Activated T-cell treated with anti-CD3 and anti-CD28 coated beads, Interleukin-2, amount 50 U/mL, for 72 hours (primary cell): ENCODE measurements at regions not wholly inside any gene's neighbourhood (a gene's known extent, or its start where the extent isn't known, plus 50 kb on each side); places are given as distances from the start of the nearest gene placed in this dataset.

ENCODE experiments used
- ATAC-seq, 2 donors: fragments of 150-1000 bp; cut with Tn5 transposase; replicated peaks in 1 of 2; 2 replicates each; pipeline ENCODE4 v1.10.0; 2021; ENCODE audit warnings: moderate library complexity in 2 of 2, mild to moderate bottlenecking in 1 of 2
- DNase-seq, 2 donors: peaks; one replicate each; pipeline ENCODE4 v3.0.0; 2021 to 2022; ENCODE audit warnings: mixed read lengths in 1 of 2
- H3K27ac Mint-ChIP-seq: one replicate; pipeline ENCODE4 v1.8.0; 2022; ENCODE audit warnings: mild to moderate bottlenecking, moderate library complexity, mixed read lengths
- H3K27me3 Mint-ChIP-seq: one replicate; pipeline ENCODE4 v1.8.0; 2022; ENCODE audit warnings: low read depth, mixed read lengths
- H3K36me3 Mint-ChIP-seq, 2 donors: one replicate each; pipeline ENCODE4 v1.8.0; 2022; ENCODE audit warnings: mixed read lengths in 2 of 2, mild to moderate bottlenecking in 1 of 2; ENCODE audit not compliant: insufficient read depth in 2 of 2
- H3K4me1 Mint-ChIP-seq: one replicate; pipeline ENCODE4 v1.8.0; 2022; ENCODE audit warnings: low read depth, mixed read lengths
- H3K4me3 Mint-ChIP-seq, 2 donors: one replicate each; pipeline ENCODE4 v1.8.0; 2022; ENCODE audit warnings: mild to moderate bottlenecking in 2 of 2, mixed read lengths in 2 of 2, moderate library complexity in 2 of 2
- H3K9me3 Mint-ChIP-seq, 2 donors: one replicate each; pipeline ENCODE4 v1.8.0; 2022; ENCODE audit warnings: mixed read lengths in 2 of 2

DNA sequence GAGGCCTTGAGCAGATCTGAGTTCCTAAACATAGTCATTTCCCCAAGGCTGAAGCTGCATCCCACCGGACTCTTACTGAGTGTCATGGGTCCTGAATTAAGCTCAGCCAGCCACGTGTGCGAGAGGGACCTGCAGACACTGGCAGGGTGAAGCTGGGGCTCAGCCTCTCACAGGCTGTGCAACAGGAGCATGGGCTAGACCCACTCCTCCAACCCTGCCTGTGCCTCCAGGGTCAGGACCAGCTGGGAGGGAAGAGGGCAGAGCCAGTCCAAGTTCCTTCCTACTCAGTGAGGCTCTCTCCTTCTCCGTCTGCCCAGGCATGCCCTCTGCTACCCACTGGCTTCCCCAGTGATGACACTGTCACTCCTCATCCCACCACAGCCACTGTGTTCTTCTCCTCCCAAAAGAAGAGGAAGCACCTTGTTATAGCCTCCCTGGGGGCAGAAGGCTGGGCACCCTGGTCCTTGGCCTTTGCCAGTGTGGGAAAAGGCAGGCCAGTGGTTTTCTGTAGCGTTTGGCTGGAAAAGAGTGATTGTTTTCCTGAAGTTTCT is 78.9 kb downstream of the KCNF1 start:
- Mint-ChIP-seq H3K4me3 (no peak overlapping the region), H3K4me1 (no peaks in the 10 kb centered on the region), H3K27me3 (peaks cover 9% of the 10 kb centered on the region), H3K27ac (no peak overlapping the region), H3K9me3 (no peaks in the 10 kb centered on the region), H3K36me3 (no peaks in the 10 kb centered on the region)
- ATAC-seq (no peak), DNase-seq (no peak)

- H3K27ac Mint-ChIP-seq: no peak overlapping the region
- H3K27me3 Mint-ChIP-seq: peaks cover 9% of the 10 kb centered on the region
- H3K36me3 Mint-ChIP-seq: no peaks in the 10 kb centered on the region
- H3K4me1 Mint-ChIP-seq: no peaks in the 10 kb centered on the region
- DNase-seq (no peak), ATAC-seq (no peak)
- H3K4me3 Mint-ChIP-seq: no peak overlapping the region
- H3K9me3 Mint-ChIP-seq: no peaks in the 10 kb centered on the region
These were observed 80.5 kb downstream of the KCNF1 start for GRCh38 chr2:10992023-10992791.

DNA sequence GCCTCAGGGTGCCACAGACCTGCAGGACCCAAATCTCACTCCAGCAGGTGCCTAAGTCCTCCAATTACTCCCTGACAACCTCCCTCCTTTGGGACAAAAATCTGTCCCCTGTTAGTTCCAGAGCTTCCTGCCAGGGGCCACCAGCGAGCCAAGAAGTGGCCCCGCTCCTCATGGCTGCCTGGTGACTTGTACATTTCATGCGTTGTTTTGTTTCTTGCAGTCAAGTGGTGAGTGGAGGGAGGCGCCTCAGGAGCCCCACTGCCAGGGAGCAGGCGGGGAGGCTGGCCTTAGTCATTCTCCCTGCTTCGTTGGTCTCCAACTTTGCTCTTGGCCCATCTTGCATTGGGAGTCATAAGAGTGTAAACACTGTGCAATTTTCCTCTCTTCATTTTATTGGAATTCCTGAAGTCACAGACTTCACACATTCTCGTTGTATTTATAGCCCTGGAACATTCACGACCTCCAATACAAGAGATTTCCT is 81.3 kb downstream of the KCNF1 start:
- no peak for DNase-seq
- H3K4me1 Mint-ChIP-seq: no peaks in the 10 kb centered on the region
- no peaks in the 10 kb centered on the region for H3K36me3 Mint-ChIP-seq
- ATAC-seq: no peak
- no peak overlapping the region for H3K27ac Mint-ChIP-seq
- H3K27me3 Mint-ChIP-seq: peaks cover 9% of the 10 kb centered on the region
- no peaks in the 10 kb centered on the region for H3K9me3 Mint-ChIP-seq
- no peak overlapping the region for H3K4me3 Mint-ChIP-seq

DNA sequence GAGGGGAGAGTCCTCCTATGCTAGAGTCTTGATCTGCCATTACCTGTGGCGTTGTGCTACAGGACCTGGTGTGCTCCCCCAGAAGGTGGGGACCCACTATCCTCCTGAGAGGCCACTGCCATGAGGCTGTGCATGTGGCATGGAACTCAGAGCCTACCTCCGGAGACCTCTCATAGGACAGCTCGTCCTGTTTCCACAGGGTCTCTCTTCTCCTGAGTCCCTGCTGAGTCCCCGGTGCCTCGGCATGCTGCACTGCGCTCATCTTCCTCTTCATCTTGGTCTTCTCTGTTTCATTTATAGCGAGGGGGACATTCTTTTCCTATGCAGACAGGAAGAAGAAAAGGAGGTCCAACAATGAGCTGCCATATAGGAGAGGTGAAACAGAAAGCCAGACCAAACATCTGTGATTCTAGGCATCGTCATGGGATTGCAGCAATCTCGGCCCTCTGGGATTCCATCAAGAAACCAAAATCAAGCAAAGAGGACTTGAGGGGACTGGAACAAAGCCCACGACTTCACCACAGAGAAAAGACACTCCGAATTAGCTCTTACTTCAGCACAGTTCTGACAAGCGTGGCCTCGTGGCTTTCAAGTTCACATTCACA is 83.7 kb downstream of the KCNF1 start:
- H3K36me3 Mint-ChIP-seq: no peaks in the 10 kb centered on the region
- no peak overlapping the region for H3K4me3 Mint-ChIP-seq
- ATAC-seq: no peak
- H3K27me3 Mint-ChIP-seq: peaks cover 9% of the 10 kb centered on the region
- no peak overlapping the region for H3K27ac Mint-ChIP-seq
- H3K4me1 Mint-ChIP-seq: no peaks in the 10 kb centered on the region
- no peak for DNase-seq
- no peaks in the 10 kb centered on the region for H3K9me3 Mint-ChIP-seq

DNA sequence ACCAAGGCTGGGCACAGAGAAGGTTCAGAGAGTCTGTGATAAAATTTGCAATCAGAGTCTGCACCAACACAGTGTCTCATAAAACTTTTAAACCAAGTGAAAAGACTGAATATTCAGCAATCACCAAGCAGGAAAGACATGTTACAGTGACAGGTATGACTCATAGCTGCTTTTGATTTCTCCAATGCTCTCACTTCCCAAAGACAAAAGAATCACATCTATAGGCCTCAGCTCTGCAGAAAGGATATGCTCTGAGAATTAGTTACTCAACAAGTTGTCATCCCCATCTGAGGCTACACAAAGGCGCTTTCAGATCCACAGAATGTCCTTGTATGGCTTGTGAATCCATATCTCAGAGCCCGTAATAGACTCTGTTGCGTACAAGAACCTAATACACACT is 92.5 kb downstream of the KCNF1 start:
- Mint-ChIP-seq H3K4me3 (no peak overlapping the region), H3K9me3 (no peaks in the 10 kb centered on the region), H3K27ac (no peak overlapping the region), H3K36me3 (no peaks in the 10 kb centered on the region), H3K27me3 (no peaks in the 10 kb centered on the region), H3K4me1 (no peaks in the 10 kb centered on the region)
- DNase-seq: no peak
- no peak for ATAC-seq

- Mint-ChIP-seq H3K27ac (no peak overlapping the region), H3K4me3 (no peak overlapping the region), H3K4me1 (no peaks in the 10 kb centered on the region), H3K36me3 (no peaks in the 10 kb centered on the region), H3K27me3 (no peaks in the 10 kb centered on the region), H3K9me3 (peaks cover 0 to under 1% of the 10 kb centered on the region in 2 donors)
- DNase-seq (no peak), ATAC-seq (no peak)
These were observed 93.3 kb downstream of the KCNF1 start for GRCh38 chr2:11005032-11005431.

- Mint-ChIP-seq H3K27ac (no peak overlapping the region), H3K27me3 (no peaks in the 10 kb centered on the region), H3K4me3 (no peak overlapping the region), H3K4me1 (no peaks in the 10 kb centered on the region), H3K9me3 (peaks cover 0 to 9% of the 10 kb centered on the region in 2 donors), H3K36me3 (peaks cover 0 to 4% of the 10 kb centered on the region in 2 donors)
- ATAC-seq (no peak), DNase-seq (no peak)
These were observed 94.5 kb downstream of the KCNF1 start for GRCh38 chr2:11006191-11006590.

GRCh38 chr2:11007331-11008264 is 95.9 kb downstream of the KCNF1 start:
- Mint-ChIP-seq H3K4me3 (no peak overlapping the region), H3K4me1 (no peaks in the 10 kb centered on the region), H3K9me3 (peaks cover 0 to 13% of the 10 kb centered on the region in 2 donors), H3K27me3 (no peaks in the 10 kb centered on the region), H3K27ac (no peak overlapping the region), H3K36me3 (peaks cover 2 to 4% of the 10 kb centered on the region in 2 donors)
- ATAC-seq (no peak), DNase-seq (no peak)

- H3K4me1 Mint-ChIP-seq: no peaks in the 10 kb centered on the region
- peaks cover 4% of the 10 kb centered on the region for H3K27me3 Mint-ChIP-seq
These were observed 97.0 kb downstream of the KCNF1 start for GRCh38 chr2:11008773-11009172.

GRCh38 chr2:11009176-11009575 is 97.4 kb downstream of the KCNF1 start:
- Mint-ChIP-seq H3K4me1 (no peaks in the 10 kb centered on the region), H3K27me3 (peaks cover 6% of the 10 kb centered on the region), H3K9me3 (peaks cover 2 to 13% of the 10 kb centered on the region in 2 donors), H3K4me3 (no peak overlapping the region), H3K27ac (no peak overlapping the region), H3K36me3 (peaks cover 2 to 4% of the 10 kb centered on the region in 2 donors)
- ATAC-seq (no peak), DNase-seq (no peak)

More at GRCh38 chr2:11008773-11009172, 97.0 kb downstream of the KCNF1 start:
- DNase-seq (no peak), ATAC-seq (no peak)
- Mint-ChIP-seq H3K27ac (no peak overlapping the region), H3K36me3 (peaks cover 2 to 4% of the 10 kb centered on the region in 2 donors), H3K9me3 (peaks cover 2 to 13% of the 10 kb centered on the region in 2 donors), H3K4me3 (no peak overlapping the region)

GRCh38 chr2:11009891-11010290 is 98.2 kb downstream of the KCNF1 start:
- H3K27ac Mint-ChIP-seq: no peak overlapping the region
- H3K27me3 Mint-ChIP-seq: peaks cover 6% of the 10 kb centered on the region
- DNase-seq (no peak), ATAC-seq (no peak)
- peaks cover 2 to 13% of the 10 kb centered on the region in 2 donors for H3K9me3 Mint-ChIP-seq
- no peak overlapping the region for H3K4me3 Mint-ChIP-seq
- H3K36me3 Mint-ChIP-seq: peaks cover 2 to 4% of the 10 kb centered on the region in 2 donors
- no peaks in the 10 kb centered on the region for H3K4me1 Mint-ChIP-seq

- peaks cover 2 to 4% of the 10 kb centered on the region in 2 donors for H3K36me3 Mint-ChIP-seq
- ATAC-seq (no peak), DNase-seq (no peak)
- H3K9me3 Mint-ChIP-seq: peaks cover 2 to 13% of the 10 kb centered on the region in 2 donors
- H3K4me1 Mint-ChIP-seq: no peaks in the 10 kb centered on the region
- H3K27me3 Mint-ChIP-seq: peaks cover 14% of the 10 kb centered on the region
- H3K27ac Mint-ChIP-seq: no peak overlapping the region
- H3K4me3 Mint-ChIP-seq: no peak overlapping the region
These were observed 99.6 kb downstream of the KCNF1 start for GRCh38 chr2:11011359-11011758.
